HT-29 (cell line): ENCODE measurements at regions not wholly inside any gene's neighbourhood (a gene's known extent, or its start where the extent isn't known, plus 50 kb on each side); places are given as distances from the start of the nearest gene placed in this dataset.

Experiments
- DNase-seq: peaks from one replicate; pipeline ENCODE4 v3.0.0-alpha.2; 2015; ENCODE audit warnings: low spot score

DNA sequence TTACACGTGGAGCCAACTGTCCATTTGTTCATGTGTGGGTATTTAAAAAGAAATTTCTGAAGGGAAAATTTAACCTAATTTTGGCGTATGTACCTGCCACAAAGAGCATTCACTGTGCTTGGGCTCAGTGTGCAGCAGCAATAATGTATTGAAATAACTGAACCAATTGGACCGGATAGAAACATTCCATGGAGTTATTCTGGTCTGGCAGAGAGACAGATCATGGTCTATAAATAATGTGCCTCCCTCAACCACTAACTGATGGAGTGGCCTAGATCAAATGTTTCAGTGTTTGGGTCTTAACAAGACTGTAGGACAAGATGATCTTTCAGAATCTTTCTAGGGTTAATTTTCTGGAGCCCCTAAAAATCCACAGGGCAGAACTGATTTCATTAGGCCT, 469.7 kb downstream of the PRELID2 start:
- DNase-seq, result no peak

DNA sequence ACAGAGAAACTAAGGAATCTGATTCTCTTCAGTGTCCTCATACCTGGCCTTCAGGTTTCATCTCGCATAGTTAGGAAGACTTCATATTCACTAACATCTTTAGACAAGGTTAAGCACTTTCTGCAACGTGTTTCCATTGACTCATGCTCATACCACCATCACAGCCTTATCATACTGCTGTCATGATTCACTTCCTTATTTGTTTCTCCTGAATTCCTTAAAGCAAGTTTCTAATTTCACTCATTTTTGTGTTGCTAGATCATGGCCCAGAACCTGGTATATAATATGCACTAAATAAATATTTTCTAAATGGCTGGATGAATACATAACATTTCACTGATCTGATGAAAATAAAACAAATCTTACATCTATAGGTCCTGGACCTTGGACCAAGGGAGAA, 472.9 kb downstream of the PRELID2 start:
- DNase-seq, result no peak

DNA sequence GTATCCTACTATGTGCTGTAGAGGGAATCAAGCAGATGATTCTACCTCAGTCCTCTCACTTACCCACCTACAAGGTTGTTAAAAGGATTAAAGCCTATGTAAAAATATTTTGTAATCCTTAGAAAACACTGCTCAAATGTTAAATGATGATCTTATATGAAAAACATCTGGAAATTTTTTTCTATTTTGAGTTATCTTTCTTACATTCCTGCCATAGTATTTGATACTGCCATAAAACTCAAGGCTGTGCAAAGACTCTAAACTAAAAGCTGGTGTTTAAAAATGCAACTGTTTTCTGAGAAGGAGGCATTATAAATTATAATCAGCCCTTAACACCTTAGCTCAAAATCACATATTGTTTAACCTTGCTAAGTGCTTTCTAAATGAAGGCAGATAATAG, 474.2 kb downstream of the PRELID2 start:
- no peak for DNase-seq

DNA sequence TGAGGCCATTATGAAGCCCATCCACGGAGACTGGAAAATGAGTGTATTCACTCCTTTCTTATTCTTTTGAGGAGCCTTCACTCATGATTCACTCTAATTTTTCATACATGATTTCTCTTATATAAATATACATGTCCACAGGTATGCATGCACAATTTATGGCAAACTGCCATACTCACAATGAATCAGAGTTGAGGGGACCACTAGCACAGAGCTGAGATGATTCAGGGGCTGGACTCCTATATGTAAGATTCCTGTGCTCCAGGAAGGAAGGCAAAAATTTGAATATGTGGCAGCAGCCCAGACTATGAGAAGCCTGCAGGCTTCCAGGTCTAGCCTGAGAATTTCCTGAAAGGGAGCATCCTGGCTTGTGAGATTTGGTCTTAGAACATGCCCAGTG, 484.6 kb downstream of the PRELID2 start:
- no peak for DNase-seq

DNA sequence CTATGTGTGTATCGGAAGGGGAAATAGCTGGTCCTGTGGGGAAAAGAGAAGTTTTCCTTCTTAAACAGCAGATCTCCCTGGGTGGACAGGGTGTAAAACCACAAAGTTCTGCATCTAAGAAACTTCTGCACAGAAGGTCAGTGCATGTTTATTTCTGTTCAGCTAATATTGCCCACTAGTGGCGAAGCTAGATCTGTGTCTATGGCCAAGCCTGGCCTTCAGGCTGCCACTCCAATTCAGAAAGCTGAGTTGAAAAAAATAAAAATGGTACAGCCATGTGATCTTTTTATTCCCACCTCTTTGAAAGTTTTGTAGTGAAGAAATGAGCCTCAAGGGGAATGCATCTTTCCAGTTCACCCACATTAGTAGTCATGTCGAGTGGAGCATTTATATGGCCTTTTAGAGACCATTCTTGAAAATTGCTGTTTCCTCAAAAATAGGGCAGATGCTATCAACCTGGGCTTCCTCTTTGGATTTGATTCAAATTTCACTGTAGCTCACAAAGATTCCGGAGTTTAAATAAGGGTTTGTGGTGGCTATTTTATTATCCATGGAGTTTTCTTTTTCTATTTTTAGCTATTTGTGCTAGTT, 488.0 kb downstream of the PRELID2 start:
- peak; percentile 60 for DNase-seq

DNA sequence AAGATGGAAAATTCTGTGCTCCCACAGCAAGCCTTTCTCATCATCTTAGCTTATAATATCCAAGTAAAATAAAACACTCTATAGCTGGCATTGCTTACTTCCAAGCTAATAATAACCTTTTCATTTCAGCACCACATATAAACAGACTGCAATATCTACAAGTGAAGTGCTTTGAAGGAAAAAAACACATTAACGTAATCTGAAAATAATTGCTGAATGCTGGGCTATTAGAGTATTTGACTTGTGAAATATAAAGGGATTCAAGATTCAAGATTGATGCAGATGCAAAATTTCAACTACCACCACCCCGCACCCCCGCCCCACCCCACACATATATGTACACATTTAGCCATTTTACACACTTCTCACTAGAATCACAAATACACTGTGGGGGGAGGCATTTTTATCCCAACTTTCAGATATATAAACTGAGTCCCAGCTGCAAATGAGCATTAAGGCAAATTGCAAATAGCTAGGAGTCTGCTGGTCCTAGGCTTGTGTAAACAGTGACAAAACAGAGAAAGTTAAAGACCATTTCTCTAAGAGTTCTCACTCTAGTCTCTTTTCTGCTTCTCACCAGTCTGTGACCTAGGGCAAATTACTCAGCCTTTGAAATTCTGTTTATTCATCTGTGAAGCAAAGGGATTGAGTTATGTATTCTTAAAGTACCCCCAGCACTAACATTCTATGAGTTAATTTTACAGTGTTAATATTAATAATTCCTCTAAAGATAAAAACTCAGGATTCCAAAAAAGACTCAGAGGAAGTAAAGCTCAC, 489.4 kb downstream of the PRELID2 start:
- no peak for DNase-seq

DNA sequence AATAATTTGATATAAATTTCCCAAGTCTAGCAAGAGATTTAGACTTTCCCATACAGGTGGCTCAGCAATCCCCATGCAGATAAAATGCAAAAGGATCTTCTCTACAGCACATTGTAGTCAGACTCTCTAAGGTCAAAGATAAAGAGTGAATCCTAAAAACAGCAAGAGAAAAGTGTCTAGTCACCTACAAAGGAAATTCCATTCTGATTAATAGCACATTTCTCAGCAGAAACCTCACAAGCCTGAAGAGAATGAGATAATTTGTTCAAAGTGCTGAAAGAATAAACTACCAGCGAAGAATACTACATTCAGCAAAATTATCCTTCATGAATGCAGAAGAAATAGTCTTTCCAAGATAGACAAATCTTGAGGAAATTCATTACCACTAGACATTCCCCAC, 493.3 kb downstream of the PRELID2 start:
- DNase-seq, result no peak

DNA sequence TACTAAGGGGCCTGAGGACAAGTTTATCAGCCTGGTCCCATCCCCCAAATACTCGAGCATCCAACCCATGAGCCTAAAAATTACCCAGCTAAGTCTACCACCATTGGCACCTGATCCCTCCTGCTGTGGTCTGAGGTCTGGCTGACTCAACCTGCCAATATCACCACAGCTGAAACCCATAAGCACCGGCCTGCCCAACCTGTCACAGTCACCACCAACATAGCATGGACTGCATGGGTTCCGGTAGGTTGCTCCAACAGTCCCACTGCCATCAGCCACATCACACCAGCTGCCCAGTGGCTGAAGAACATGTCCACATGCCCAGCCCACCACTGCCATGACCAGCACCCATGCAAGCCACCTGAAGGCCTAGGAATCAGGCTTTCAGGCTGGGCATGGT, 495.0 kb downstream of the PRELID2 start:
- DNase-seq, result no peak

DNA sequence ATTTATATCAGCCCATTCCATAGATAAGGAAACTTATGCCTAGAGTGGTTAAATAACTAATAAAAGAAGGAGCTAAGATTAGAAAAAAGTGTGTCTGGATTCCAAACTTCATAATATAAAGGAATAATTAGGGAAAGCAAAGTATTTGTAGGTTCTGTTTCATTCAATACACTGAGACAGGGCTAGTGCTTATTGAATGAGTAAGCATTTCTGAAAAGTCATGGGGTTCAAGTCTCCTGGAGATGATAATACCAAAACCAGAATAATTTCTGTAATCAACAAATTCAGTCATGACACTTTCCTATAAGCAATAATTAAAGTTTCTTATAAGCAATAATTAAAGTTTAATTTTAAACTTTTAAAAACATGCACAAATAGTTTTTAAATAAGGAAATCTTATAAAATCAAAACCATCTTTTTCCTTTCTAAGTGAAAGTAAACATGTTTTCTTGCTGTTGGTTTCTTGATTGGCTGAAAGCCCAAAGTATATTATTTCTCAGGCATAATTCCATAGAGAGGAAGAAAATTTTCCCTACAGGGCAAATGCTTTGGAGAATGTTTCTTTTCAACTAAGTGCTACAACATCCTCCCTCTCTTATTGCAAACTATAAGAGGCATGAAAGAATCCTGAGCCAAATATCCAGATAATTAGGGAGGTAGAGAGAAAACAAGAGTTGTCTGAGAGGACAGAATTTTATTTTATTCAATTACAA, 510.2 kb downstream of the PRELID2 start:
- no peak for DNase-seq

DNA sequence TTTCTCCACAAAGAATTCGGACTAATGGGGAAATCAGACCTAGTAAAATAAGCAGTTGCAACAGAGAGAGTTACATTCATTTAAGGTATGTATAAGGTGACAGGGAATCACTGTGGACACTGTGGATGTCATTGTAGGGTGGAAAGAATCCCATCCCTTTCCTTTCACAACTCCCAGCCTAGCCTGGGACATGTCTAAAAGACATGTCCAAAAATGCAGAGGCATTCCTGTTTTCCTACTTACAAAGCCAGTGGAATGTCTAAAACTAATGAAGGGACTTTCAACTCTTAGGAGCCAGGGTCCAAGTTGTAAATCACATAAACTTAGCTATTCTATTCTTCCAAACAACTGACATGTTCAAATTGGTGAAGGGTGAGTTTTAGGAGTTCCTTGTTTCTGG, 511.0 kb downstream of the PRELID2 start:
- DNase-seq, result no peak

DNA sequence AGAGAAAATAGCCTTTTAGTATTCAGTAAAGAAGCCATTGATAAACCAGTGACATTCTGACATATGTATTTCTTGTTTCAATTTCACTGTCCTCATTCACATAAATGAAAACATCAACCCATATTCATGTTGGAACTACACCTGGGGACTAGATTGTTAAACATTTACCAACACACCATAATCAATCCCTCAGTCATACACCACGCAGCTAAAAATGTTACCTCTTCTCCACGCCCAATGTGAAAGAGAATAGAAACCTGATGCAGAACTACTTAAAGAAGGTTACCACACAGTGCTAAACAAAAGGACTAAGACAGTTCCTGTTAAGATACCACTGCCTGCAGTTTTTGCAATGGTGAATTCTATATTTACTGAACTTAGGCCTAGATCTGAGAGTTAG, 518.9 kb downstream of the PRELID2 start:
- DNase-seq, result no peak

DNA sequence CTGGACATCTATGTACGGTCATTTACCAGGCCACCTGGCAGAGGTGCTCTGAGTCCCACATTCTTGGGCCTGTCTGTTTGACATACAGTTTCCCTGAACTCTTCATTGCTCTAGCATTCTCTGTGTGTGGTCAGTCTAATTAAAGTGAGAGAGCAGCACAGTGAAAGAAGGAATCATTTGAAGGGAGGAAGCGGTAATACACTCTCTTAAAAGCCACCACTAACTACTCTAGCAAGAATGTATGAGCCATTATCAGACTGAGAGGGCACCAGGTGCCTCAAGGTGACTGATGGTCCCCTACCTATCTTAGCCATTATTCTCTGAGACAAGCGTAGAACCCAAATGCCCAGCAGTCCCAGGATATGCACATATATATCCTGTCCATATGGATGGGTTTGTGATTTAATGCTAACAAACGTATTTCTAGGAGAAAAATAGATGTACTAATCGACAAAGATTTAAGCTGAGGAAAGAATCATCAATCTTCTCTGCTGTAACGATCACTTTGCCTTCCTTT, 527.2 kb downstream of the PRELID2 start:
- DNase-seq, result no peak

DNA sequence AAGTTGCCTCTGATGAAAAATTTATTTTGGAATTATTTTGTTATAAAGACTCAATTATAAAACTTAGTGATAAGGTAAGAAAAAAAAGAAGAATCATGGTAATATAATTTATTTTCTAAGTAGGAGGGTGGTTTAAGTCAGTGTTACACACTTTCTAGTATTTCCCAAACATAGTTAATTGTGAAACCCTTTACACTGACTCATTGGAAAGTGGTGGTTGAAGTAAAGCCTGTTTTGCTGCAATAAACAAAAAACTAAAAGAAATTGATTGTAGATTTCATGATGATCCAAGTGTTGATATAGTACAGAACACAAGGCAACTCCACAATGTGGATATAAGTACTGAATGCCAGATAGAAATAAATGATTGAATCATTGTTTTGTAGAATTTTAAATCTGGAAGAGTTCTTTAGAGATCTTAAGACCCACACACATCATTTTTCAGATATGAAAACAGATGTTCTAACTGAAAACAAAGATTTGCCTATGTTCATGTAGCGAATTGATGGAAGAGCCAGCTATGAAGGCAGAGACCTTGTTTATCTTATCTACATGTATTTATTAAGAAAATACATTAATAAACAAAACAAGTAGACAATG, 539.8 kb downstream of the PRELID2 start:
- DNase-seq, result no peak

DNA sequence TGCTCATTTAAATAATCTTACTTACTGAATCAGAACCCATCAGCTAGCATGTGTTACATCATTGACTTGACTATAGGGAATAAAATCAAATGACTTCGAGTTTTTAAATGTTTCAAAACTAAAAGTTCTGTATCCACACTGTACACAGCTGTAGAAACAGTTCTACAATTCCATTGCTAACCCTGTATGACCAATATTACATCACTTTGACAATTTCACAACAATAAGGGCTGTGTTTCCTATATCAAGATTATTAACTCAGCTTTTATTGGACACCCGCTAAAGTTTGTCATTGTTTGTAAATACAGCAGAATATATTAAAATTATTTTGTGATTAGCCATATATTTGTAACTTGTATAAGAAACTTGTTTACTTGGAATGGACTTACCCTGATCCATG, 540.8 kb downstream of the PRELID2 start:
- DNase-seq, result no peak

DNA sequence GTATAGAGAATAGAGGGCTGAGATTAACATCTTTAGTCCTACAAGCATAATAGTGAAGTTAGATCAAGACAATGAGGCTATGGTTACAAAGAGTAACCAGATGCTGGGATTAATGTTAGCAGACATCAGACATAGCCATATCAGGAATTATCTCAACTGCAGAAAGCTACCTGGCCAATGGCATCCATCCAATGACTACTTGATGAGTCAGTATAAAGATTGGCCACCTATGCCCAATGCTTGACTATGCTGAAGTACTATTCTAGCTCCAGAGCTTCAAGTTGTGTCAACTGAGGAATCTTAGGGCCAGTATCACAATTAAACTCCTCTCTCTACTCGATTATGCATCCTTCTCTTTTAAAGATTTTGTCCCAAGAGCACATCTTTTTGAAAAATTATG, 541.4 kb downstream of the PRELID2 start:
- no peak for DNase-seq

DNA sequence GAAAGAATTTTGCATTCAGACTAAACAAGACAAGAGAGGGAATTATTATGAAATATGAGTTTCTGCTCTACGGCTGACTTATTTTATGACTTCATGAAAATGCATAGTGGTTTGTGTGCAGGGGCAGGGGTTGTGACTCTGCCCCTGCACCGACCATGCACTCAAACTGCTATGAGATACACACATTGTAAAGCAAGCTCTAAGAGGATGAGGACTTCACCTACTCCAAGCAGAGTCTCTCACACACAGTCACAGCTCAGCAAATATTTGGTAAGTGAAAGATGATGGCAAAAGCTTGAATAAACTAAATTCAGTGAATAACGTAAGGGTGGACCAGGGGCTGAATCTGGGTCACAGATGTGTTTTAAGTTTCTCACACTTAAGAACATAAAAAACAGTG, 542.9 kb downstream of the PRELID2 start:
- no peak for DNase-seq

DNA sequence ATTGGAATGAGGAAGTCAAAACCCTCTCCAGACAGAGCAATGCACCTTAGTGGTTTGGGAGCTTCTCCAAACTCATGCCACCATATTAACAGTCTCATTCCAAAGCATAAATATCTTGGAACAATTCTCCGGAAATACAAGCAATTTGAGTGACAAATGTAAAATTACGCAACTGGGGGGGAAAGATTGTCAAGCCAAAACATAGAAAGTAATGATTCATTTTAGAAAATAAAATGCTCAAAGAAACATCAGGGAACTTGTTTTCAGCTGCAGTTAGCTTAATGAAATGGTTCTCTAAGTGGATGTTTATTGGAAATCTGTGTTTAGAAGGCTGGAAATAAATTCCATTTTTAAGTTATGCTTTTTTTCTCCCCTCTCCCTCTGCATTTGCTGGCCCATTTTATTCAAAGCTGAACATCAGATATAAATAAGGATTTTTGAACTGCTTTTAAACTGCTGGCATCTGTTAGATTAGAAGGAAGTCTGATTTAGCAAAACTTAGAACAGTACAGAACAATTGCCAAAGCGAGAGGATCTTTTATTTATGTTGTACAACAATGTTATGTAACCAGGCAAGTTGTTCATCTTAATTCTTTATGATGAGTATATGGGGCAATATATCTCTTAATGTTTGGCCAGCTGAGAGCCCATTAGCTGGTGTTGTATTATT, 551.9 kb downstream of the PRELID2 start:
- DNase-seq, result no peak

DNA sequence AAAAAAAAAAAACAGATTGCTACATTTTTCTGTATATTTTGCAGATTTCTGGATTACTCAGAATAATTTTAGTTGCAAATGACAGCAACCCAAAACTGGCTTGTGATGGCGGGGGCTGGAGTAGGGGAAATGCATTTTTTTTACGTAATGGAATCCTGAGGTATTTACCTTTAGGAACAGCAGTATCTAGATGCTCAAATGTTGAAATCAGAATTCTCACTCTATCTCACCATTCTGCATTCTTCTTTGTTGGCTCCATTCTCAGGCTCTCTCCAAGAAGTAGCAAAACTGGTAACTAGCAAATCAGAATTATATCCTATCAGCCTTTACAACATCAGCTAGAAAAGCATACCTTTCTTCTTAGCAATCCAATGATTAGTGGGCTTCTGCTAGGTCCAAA, 554.3 kb downstream of the PRELID2 start:
- no peak for DNase-seq

DNA sequence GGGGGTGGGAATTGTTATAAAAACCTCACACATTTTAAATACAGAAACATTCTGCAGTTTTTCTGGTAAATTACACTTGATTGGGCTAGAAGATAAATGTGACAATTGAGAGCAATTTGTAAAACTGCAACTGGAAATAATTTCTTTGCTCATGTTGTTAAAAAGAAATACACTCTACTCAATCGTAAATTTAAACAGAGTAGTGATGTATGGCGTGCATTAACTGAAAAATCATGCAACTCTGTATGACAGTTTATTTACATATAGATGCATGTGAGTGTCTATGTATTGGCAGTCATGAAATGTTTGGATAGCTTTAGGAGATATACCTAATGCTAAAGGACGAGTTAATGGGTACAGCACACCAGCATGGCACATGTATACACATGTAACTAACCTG, 554.9 kb downstream of the PRELID2 start:
- DNase-seq, result no peak

DNA sequence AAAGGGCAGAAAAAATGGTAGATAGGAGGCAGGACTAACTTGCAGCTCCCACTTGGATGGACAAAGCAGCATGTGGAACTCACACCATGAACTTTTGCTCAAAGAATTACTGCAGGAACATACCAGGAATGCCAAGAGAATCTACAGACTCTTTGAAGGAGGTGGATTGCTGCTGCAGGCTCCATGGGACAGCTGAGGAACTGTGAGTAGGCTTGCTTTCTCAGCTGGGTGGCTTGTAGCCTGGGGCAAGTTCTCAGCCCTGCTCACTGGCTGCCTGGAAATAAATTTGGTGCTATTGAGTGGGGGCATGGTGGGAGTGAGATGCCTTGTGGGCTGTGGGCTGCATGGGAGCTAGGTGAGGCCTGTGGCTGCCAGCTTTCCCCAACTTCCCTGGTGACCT, 574.5 kb downstream of the PRELID2 start:
- no peak for DNase-seq

DNA sequence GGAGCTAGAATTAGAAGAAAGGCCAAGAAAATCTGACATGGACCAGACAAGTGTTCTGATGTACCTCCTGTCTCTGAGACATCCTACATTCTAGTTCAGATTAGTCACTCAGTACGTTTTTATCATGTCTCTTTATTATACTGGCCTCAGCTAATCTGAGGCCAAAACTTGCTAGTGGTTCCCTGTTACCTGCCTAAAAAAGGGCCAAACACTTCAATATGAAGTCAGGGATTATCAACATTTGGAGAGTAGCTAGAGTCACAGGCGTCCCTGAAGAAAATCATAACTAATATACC, 587.4 kb downstream of the PRELID2 start:
- no peak for DNase-seq
